CD4-positive, alpha-beta T cell (primary cell): ENCODE measurements at regions not wholly inside any gene's neighbourhood (a gene's known extent, or its start where the extent isn't known, plus 50 kb on each side); places are given as distances from the start of the nearest gene placed in this dataset.

ENCODE experiments used
- ATAC-seq: fragments of 200-7000 bp; cut with Tn5 transposase; one replicate; pipeline ENCODE4 v1.10.0; 2022; ENCODE audit warnings: mild to moderate bottlenecking; ENCODE audit not compliant: poor library complexity
- CTCF ChIA-PET: fragments of 350-600 bp; sonication (Branson Sonifier 250); formaldehyde crosslinking; loops from one replicate; lab custom pipeline; 2021; ENCODE audit warnings: antibody characterized with exemption, inconsistent platforms; lab: Charles Lee
- POLR2A ChIA-PET: fragments of 350-600 bp; sonication (Branson Sonifier 250); formaldehyde crosslinking; loops from one replicate; lab custom pipeline; 2021; ENCODE audit warnings: antibody characterized with exemption, inconsistent platforms; lab: Charles Lee
- DNase-seq, 14 experiments: peaks; one replicate each; pipeline ENCODE4 v3.0.0-alpha.2; 2013 to 2020; ENCODE audit warnings: mixed read lengths in 2 of 14
- H3K27ac ChIP-seq, 2 donors: one replicate each; pipeline versions ENCODE4 v1.5.1 to v1.7.0; 2013; ENCODE audit warnings: low read length in 2 of 2, low read depth in 1 of 2, mild to moderate bottlenecking in 1 of 2
- H3K27me3 ChIP-seq, 2 experiments: 1 replicate in 1 of 2; 2 replicates in 1 of 2; pipeline versions ENCODE4 v1.6.1 to v1.7.0; 2013; ENCODE audit warnings: low read length in 2 of 2, control low read depth in 1 of 2, mild to moderate bottlenecking in 1 of 2, moderate library complexity in 1 of 2; ENCODE audit not compliant: insufficient read depth in 2 of 2, control insufficient read depth in 1 of 2
- H3K36me3 ChIP-seq: one replicate; pipeline ENCODE4 v1.6.1; 2013; ENCODE audit warnings: low read length, control low read depth; ENCODE audit not compliant: insufficient read depth
- H3K4me1 ChIP-seq: one replicate; pipeline ENCODE4 v1.6.1; 2013; ENCODE audit warnings: low read length, control low read depth; ENCODE audit not compliant: insufficient read depth
- H3K4me3 ChIP-seq: one replicate; pipeline ENCODE4 v1.5.1; 2013; ENCODE audit warnings: mild to moderate bottlenecking, low read length, moderate library complexity
- H3K9me3 ChIP-seq, 2 experiments: 1 replicate in 1 of 2; 2 replicates in 1 of 2; pipeline versions ENCODE4 v1.6.1 to v1.7.0; 2013; ENCODE audit warnings: low read length in 2 of 2, mild to moderate bottlenecking in 2 of 2, control low read depth in 1 of 2, moderate library complexity in 1 of 2; ENCODE audit not compliant: control insufficient read depth in 1 of 2, insufficient read depth in 1 of 2
- H3K27ac Mint-ChIP-seq: one replicate; pipeline ENCODE4 v1.8.0; 2020; ENCODE audit warnings: mixed read lengths
- H3K27me3 Mint-ChIP-seq: one replicate; pipeline ENCODE4 v1.8.0; 2021; ENCODE audit warnings: mixed read lengths
- H3K36me3 Mint-ChIP-seq: one replicate; pipeline ENCODE4 v1.8.0; 2021; ENCODE audit warnings: low read depth, mixed read lengths
- H3K4me1 Mint-ChIP-seq: one replicate; pipeline ENCODE4 v1.8.0; 2021; ENCODE audit warnings: low read depth, mixed read lengths
- H3K4me3 Mint-ChIP-seq: one replicate; pipeline ENCODE4 v1.8.0; 2020; ENCODE audit warnings: mild to moderate bottlenecking, mixed read lengths
- H3K9me3 Mint-ChIP-seq: one replicate; pipeline ENCODE4 v1.8.0; 2020; ENCODE audit warnings: mixed read lengths
- intact Hi-C, 2 experiments: fragments of 100-400 bp; cut with DNase I in 1 of 2; cut with micrococcal nuclease in 1 of 2; formaldehyde crosslinking; loops; one replicate each; pipeline versions ENCODE4 v1.15.1 to v1.9.0; 2023 to 2025; cut with DNase I, micrococcal nuclease
- TF ChIP-seq, protein P1 (sequence below): fragments of 200-600 bp; IDR thresholded peaks from one replicate; pipeline ENCODE4 v1.8.0; 2022; ENCODE audit warnings: antibody characterized with exemption, mild to moderate bottlenecking

DNA sequence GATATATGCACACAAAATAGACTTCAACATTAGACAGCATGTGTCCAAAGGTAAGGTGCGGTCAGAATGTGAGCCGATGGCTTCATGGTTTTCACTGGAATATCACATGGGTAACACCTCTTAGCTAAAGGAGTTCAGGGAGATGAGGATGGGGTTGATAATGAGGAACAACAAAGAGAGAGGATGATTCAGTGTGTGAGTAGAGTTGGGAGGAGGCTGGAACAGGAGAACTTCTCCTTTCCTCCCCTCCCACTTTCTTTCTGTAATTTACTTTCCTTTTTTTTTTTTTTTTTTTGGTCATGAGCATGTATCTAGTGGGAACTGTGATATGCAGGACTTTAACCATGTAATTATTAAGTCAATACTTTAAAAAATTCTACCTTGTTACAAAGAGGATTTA lies 99.4 kb downstream of the FASLG start:
- ChIA-PET POLR2A (no interaction called here), CTCF (no interaction called here)
- no peak for ATAC-seq

GRCh38 chr1:172760121-172760520 lies 101.2 kb downstream of the FASLG start:
- TF ChIP-seq, protein P1, sequence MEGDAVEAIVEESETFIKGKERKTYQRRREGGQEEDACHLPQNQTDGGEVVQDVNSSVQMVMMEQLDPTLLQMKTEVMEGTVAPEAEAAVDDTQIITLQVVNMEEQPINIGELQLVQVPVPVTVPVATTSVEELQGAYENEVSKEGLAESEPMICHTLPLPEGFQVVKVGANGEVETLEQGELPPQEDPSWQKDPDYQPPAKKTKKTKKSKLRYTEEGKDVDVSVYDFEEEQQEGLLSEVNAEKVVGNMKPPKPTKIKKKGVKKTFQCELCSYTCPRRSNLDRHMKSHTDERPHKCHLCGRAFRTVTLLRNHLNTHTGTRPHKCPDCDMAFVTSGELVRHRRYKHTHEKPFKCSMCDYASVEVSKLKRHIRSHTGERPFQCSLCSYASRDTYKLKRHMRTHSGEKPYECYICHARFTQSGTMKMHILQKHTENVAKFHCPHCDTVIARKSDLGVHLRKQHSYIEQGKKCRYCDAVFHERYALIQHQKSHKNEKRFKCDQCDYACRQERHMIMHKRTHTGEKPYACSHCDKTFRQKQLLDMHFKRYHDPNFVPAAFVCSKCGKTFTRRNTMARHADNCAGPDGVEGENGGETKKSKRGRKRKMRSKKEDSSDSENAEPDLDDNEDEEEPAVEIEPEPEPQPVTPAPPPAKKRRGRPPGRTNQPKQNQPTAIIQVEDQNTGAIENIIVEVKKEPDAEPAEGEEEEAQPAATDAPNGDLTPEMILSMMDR = no peak
- Histone ChIP-seq H3K27ac (no peak overlapping the region), H3K36me3 (no peaks in the 10 kb centered on the region), H3K4me3 (no peak overlapping the region), H3K27me3 (no peaks in the 10 kb centered on the region), H3K9me3 (no peaks in the 10 kb centered on the region), H3K4me1 (peaks cover 10% of the 10 kb centered on the region)
- Mint-ChIP-seq H3K4me3 (no peak overlapping the region), H3K27ac (no peak overlapping the region), H3K27me3 (no peaks in the 10 kb centered on the region), H3K4me1 (peaks cover 30% of the 10 kb centered on the region), H3K36me3 (no peaks in the 10 kb centered on the region), H3K9me3 (no peaks in the 10 kb centered on the region)
- DNase-seq = no peak
- no peak for ATAC-seq
- intact Hi-C loops = no loop called here
- ChIA-PET POLR2A (no interaction called here), CTCF (no interaction called here)

More for the DNA sequence above, 99.4 kb downstream of the FASLG start:
- H3K27me3 ChIP-seq = no peaks in the 10 kb centered on the region
- H3K9me3 ChIP-seq = no peaks in the 10 kb centered on the region
- no peaks in the 10 kb centered on the region for H3K36me3 ChIP-seq
- Mint-ChIP-seq H3K27me3 (no peaks in the 10 kb centered on the region), H3K27ac (no peak overlapping the region), H3K4me1 (peaks cover 20% of the 10 kb centered on the region), H3K9me3 (no peaks in the 10 kb centered on the region), H3K4me3 (no peak overlapping the region), H3K36me3 (no peaks in the 10 kb centered on the region)
- peak in 1 of 14 experiments; percentile 28 for DNase-seq
- no peak overlapping the region for H3K4me3 ChIP-seq
- H3K4me1 ChIP-seq = no peaks in the 10 kb centered on the region
- TF ChIP-seq, protein P1 = no peak
- intact Hi-C loops = no loop called here
- no peak overlapping the region for H3K27ac ChIP-seq

GRCh38 chr1:172761581-172762486 lies 102.9 kb downstream of the FASLG start:
- Histone ChIP-seq H3K9me3 (no peaks in the 10 kb centered on the region), H3K4me3 (no peak overlapping the region), H3K36me3 (no peaks in the 10 kb centered on the region), H3K4me1 (peaks cover 13% of the 10 kb centered on the region), H3K27ac (no peak overlapping the region), H3K27me3 (no peaks in the 10 kb centered on the region)
- H3K36me3 Mint-ChIP-seq = no peaks in the 10 kb centered on the region
- CTCF ChIA-PET = no interaction called here
- TF ChIP-seq, protein P1 = no peak
- no peak overlapping the region for H3K4me3 Mint-ChIP-seq
- ATAC-seq (no peak), DNase-seq (no peak)
- no peaks in the 10 kb centered on the region for H3K9me3 Mint-ChIP-seq
- POLR2A ChIA-PET = no interaction called here
- H3K27ac Mint-ChIP-seq = no peak overlapping the region
- no peaks in the 10 kb centered on the region for H3K27me3 Mint-ChIP-seq
- peaks cover 39% of the 10 kb centered on the region for H3K4me1 Mint-ChIP-seq
- intact Hi-C loops = no loop called here
